ENCODE measurements at regions not wholly inside any gene's neighbourhood (a gene's known extent, or its start where the extent isn't known, plus 50 kb on each side); places are given as distances from the start of the nearest gene placed in this dataset.
A peak's percentile ranks its signal among the peaks of the same experiment; 100 is the strongest.

- Histone ChIP-seq H3K14ac (replicated peaks; ENCODE audit: low read depth, low read length) (peak overlapping the region; percentile 92), H3K56ac (ENCODE audit: extremely low read depth, insufficient read depth, low read length) (no peak overlapping the region; the same call in 1 of the 2 replicates), H2AK5ac (ENCODE audit: low read depth, low read length) (peak overlapping the region; percentile 97), H3K36me3 (ENCODE audit: control insufficient read depth, insufficient read depth, low read length) (no peaks in the 10 kb centered on the region), H3K4me3 (ENCODE audit: insufficient read depth, low read depth, low read length) (no peak overlapping the region), H3K9me3 (ENCODE audit: control insufficient read depth, insufficient read depth, low read length) (no peaks in the 10 kb centered on the region), H4K91ac (ENCODE audit: insufficient read depth, low read depth, low read length) (peak overlapping the region; percentile 97), H2BK15ac (ENCODE audit: low read depth, low read length) (peak overlapping the region; percentile 92; the same call in 2 of the 3 replicates), H3K4ac (ENCODE audit: low read depth, low read length) (peak overlapping the region; percentile 98), H3K9ac (ENCODE audit: low read depth, low read length) (no peak overlapping the region), H4K20me1 (ENCODE audit: insufficient read depth, low read length) (no peaks in the 10 kb centered on the region), H3K9me1 (ENCODE audit: insufficient read depth, low read length) (peaks cover 36% of the 10 kb centered on the region), H3K23ac (ENCODE audit: low read depth, low read length) (peak overlapping the region; percentile 77), H2BK120ac (ENCODE audit: low read depth, low read length) (peak overlapping the region; percentile 95), H4K5ac (ENCODE audit: low read depth, low read length) (peak overlapping the region; percentile 41), H3K79me1 (ENCODE audit: low read depth in 1 of 2, low read length in 2 of 2) (peaks cover 15 to 33% of the 10 kb centered on the region in 2 experiments), H4K8ac (ENCODE audit: low read depth in 2 of 2, low read length in 2 of 2) (peak overlapping the region; percentile 83 to 96; a peak in 3 of 4 replicates), H2BK20ac (ENCODE audit: low read depth, low read length) (peak overlapping the region; percentile 94), H2BK5ac (ENCODE audit: low read depth, low read length, poor library complexity, severe bottlenecking) (peak overlapping the region; percentile 73), H3K4me2 (ENCODE audit: low read depth, low read length) (no peak overlapping the region), H3K27ac (ENCODE audit: insufficient read depth, low read length) (peak overlapping the region; percentile 36), H3K27me3 (ENCODE audit: control insufficient read depth, insufficient read depth, low read length) (no peaks in the 10 kb centered on the region), H2AK9ac (replicated peaks; ENCODE audit: low read depth, low read length, poor library complexity) (peak overlapping the region; percentile 85), H3K4me1 (ENCODE audit: control insufficient read depth, insufficient read depth, low read length) (peaks cover 34% of the 10 kb centered on the region), H3K18ac (ENCODE audit: low read depth, low read length) (peak overlapping the region; percentile 49), H2AFZ (replicated peaks; ENCODE audit: low read length, poor library complexity) (peak overlapping the region; percentile 24)
- TF ChIP-seq MXI1 (IDR thresholded peaks at IDR 0.05; ENCODE audit: borderline replicate concordance, low read depth, low read length), result no peak
- TF ChIP-seq BHLHE40 (IDR thresholded peaks at IDR 0.05; ENCODE audit: low read depth, low read length), result no peak
- no peak for TF ChIP-seq CHD1 (IDR thresholded peaks at IDR 0.05; ENCODE audit: low read depth, low read length)
- TF ChIP-seq CTCF (conservative IDR thresholded peaks at IDR 0.05; ENCODE audit: low read depth, low read length), result no peak
- TF ChIP-seq SMC3 (IDR thresholded peaks at IDR 0.05; ENCODE audit: low read depth, low read length), result no peak
- TF ChIP-seq FOS (IDR thresholded peaks at IDR 0.05; ENCODE audit: low read depth, low read length), result no peak
- TF ChIP-seq NFE2L2 (IDR thresholded peaks at IDR 0.05; ENCODE audit: low read depth, low read length), result no peak
- TF ChIP-seq RCOR1 (IDR thresholded peaks at IDR 0.05; ENCODE audit: insufficient replicate concordance, low read length), result no peak
- no peak for TF ChIP-seq CEBPB (IDR thresholded peaks at IDR 0.05; ENCODE audit: low read depth, low read length)
- TF ChIP-seq POLR2A (IDR thresholded peaks at IDR 0.05; ENCODE audit: low read depth, low read length), result no peak
- TF ChIP-seq ELK1 (IDR thresholded peaks at IDR 0.05; ENCODE audit: borderline replicate concordance, low read depth, low read length), result no peak
- TF ChIP-seq MAFK (IDR thresholded peaks at IDR 0.05; ENCODE audit: low read depth, low read length), result no peak
- no peak for TF ChIP-seq RFX5 (IDR thresholded peaks at IDR 0.05; ENCODE audit: low read depth, low read length)
- no peak for TF ChIP-seq USF2 (IDR thresholded peaks at IDR 0.05; ENCODE audit: low read depth, low read length)
- TF ChIP-seq RAD21 (IDR thresholded peaks at IDR 0.05; ENCODE audit: low read length), result no peak
- TF ChIP-seq MAZ (IDR thresholded peaks at IDR 0.05; ENCODE audit: borderline replicate concordance, low read depth, low read length), result no peak
- in situ Hi-C loops (cut with MboI; ENCODE audit: low sequenced_read_pairs) (no loop called here), dilution Hi-C loops (cut with HindIII; ENCODE audit: low sequenced_read_pairs, unreplicated experiment) (no loop called here), intact Hi-C loops (cut with micrococcal nuclease) (no loop called here)
- CTCF ChIA-PET, result no interaction called here
- no TSS peak for BruUV-seq (replicated peaks)
- ATAC-seq (ENCODE audit: low read depth) (no peak), DNase-seq (no peak)
- WGBS, 2 experiments (ENCODE audit: extremely low coverage in 2 of 2, insufficient read length in 1 of 2), result no CpG with 5 or more reads among the region's 1 CpG
- POLR2A ChIA-PET (ENCODE audit: unreplicated experiment), result interaction anchor here (0.5 to 1.3 kb wide), 2 partner anchors 306 kb away, joined by 3 to 9 read pairs; no protein-coding TSS in a partner anchor
Observed at GRCh38 chr9:129480745-129481144, 140.2 kb downstream of the C9orf50 start.
